SK-N-MC (cell line): ENCODE measurements at regions not wholly inside any gene's neighbourhood (a gene's known extent, or its start where the extent isn't known, plus 50 kb on each side); places are given as distances from the start of the nearest gene placed in this dataset.

Experiments used
- EZH2 ChIP-seq: fragments of 200-600 bp; sonication (generic); IDR thresholded peaks from one replicate; pipeline ENCODE4 v1.6.1; 2017; ENCODE audit warnings: antibody characterized with exemption
- FOXP2 ChIP-seq: optimal IDR thresholded peaks from 2 replicates; pipeline ENCODE3; 2011; ENCODE audit warnings: mild to moderate bottlenecking, moderate library complexity; ENCODE audit not compliant: insufficient read depth; ENCODE audit errors: extremely low read length, control extremely low read depth
- POLR2AphosphoS5 ChIP-seq: IDR thresholded peaks from 2 replicates; pipeline ENCODE4 v1.6.1; 2012; ENCODE audit warnings: mild to moderate bottlenecking, low read depth, low read length, borderline replicate concordance

GRCh38 chr11:10979529-10979928, 121.7 kb upstream of the ZBED5 start:
- TF ChIP-seq POLR2AphosphoS5: no peak
- TF ChIP-seq EZH2: no peak
- TF ChIP-seq FOXP2: no peak
